Peyer's patch (tissue), 4 donors: ENCODE measurements at regions not wholly inside any gene's neighbourhood (a gene's known extent, or its start where the extent isn't known, plus 50 kb on each side); places are given as distances from the start of the nearest gene placed in this dataset.

ENCODE experiments used
- POLR2A ChIP-seq, 2 donors: fragments of 450-650 bp; IDR thresholded peaks; one replicate each; pipeline ENCODE4 v1.5.1; 2017; ENCODE audit warnings: antibody characterized with exemption in 2 of 2, mild to moderate bottlenecking in 2 of 2, moderate library complexity in 2 of 2
- TF ChIP-seq, protein P1 (sequence below), 6 experiments: fragments of 450-650 bp in 4 of 6; fragments of 200-600 bp in 2 of 6; sonication (generic) in 1 of 6; IDR thresholded peaks; one replicate each; pipeline ENCODE4 v1.5.1; 2017 to 2019; ENCODE audit warnings: antibody characterized with exemption in 6 of 6, mild to moderate bottlenecking in 3 of 6, moderate library complexity in 1 of 6

DNA sequence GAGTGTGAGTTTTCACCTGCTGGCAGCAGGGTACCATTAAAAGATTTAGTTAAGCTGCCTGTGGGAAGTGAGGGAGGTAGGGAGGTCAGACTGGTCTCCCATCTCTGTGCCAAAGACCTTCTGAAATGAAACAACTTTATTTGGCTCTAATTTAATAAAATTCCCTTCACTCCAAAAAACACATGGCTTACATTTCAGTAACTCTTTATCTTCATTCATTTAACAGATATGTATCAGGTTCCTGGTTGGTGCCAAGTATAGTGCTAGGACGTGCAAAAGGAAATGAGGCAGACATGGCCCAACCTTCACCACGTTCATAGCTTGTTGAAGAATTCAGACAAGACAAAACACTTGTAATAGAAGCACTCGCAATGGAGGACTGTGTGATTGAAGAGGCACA is 282.3 kb downstream of the SEC16B start:
- TF ChIP-seq, protein P1, sequence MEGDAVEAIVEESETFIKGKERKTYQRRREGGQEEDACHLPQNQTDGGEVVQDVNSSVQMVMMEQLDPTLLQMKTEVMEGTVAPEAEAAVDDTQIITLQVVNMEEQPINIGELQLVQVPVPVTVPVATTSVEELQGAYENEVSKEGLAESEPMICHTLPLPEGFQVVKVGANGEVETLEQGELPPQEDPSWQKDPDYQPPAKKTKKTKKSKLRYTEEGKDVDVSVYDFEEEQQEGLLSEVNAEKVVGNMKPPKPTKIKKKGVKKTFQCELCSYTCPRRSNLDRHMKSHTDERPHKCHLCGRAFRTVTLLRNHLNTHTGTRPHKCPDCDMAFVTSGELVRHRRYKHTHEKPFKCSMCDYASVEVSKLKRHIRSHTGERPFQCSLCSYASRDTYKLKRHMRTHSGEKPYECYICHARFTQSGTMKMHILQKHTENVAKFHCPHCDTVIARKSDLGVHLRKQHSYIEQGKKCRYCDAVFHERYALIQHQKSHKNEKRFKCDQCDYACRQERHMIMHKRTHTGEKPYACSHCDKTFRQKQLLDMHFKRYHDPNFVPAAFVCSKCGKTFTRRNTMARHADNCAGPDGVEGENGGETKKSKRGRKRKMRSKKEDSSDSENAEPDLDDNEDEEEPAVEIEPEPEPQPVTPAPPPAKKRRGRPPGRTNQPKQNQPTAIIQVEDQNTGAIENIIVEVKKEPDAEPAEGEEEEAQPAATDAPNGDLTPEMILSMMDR (IDR thresholded peaks at IDR 0.05): no peak
- no peak for TF ChIP-seq POLR2A (IDR thresholded peaks at IDR 0.05)
